ENCODE measurements at regions not wholly inside any gene's neighbourhood (a gene's known extent, or its start where the extent isn't known, plus 50 kb on each side); places are given as distances from the start of the nearest gene placed in this dataset.

DNA sequence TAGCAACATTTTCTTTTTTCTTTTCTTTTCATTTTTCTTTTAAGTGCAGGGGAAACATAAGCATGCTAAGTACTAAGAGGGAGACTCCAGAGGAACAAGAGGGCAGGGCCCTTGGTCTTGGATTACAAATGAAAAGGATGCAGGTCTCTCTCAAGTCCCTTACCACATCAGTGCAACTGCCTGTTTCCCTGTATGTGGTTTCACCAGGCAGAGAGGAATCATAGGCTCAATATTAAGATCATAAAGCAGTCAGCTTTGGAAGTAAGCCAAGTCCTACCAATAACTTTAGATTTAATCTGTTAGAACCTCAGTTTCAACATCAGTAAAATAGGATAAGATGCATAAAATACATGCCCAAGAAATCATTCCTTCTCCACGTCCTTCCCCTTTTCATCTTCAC lies 422.7 kb upstream of the PAPPA start:
- DNase-seq (ENCODE audit: low spot score) (no peak), FAIRE-seq (no peak), ATAC-seq (no peak)
- Histone ChIP-seq H3K9me3 (ENCODE audit: low read length) (no peaks in the 10 kb centered on the region), H3K27ac (ENCODE audit: extremely low read length, insufficient read depth, low read length) (no peak overlapping the region), H3K9ac (ENCODE audit: insufficient read depth, low read depth, low read length) (no peak overlapping the region), H3K27me3 (ENCODE audit: control insufficient read depth in 1 of 2, insufficient read depth in 2 of 2, low read length in 2 of 2) (no peaks in the 10 kb centered on the region), H3K79me2 (ENCODE audit: insufficient read depth, low read length) (no peaks in the 10 kb centered on the region), H2AFZ (ENCODE audit: low read length) (no peak overlapping the region), H3K4me1 (ENCODE audit: insufficient read depth, low read length) (no peaks in the 10 kb centered on the region), H3K4me3 (replicated peaks in 1 of 3; ENCODE audit: insufficient read depth in 1 of 3, low read depth in 2 of 3, low read length in 3 of 3) (no peak overlapping the region), H3K36me3 (replicated peaks in 1 of 2; ENCODE audit: control insufficient read depth in 1 of 2, insufficient read depth in 2 of 2, low read length in 2 of 2) (no peaks in the 10 kb centered on the region), H3K4me2 (ENCODE audit: low read depth, low read length) (no peak overlapping the region), H4K20me1 (ENCODE audit: insufficient read depth, low read length) (no peaks in the 10 kb centered on the region)
- in situ Hi-C loops (cut with HindIII; ENCODE audit: extremely low pct_ligation_motif_present, low pct_unique_long_range_greater_than_20kb), result no loop called here
- intact Hi-C loops (cut with micrococcal nuclease; ENCODE audit: unreplicated experiment), result no loop called here
- 3% methylated on average over 1 of the region's 1 CpG for WGBS (ENCODE audit: low lambda C conversion rate)
- TF ChIP-seq ZNF431 (CRISPR knock-in tag; IDR thresholded peaks at IDR 0.05; ENCODE audit: borderline replicate concordance, low read depth) (no peak), ZNF225 (CRISPR knock-in tag; IDR thresholded peaks at IDR 0.05) (no peak), GATA4 (IDR thresholded peaks at IDR 0.05; ENCODE audit: borderline replicate concordance, low read depth) (no peak), KLF13 (CRISPR knock-in tag; IDR thresholded peaks at IDR 0.05) (no peak), SRSF9 (IDR thresholded peaks at IDR 0.05; ENCODE audit: borderline replicate concordance, insufficient read depth, low read depth, low read length, poor library complexity, severe bottlenecking) (no peak), GABPA (IDR thresholded peaks at IDR 0.05; ENCODE audit: low read depth, low read length) (no peak), GABPA (CRISPR knock-in tag; IDR thresholded peaks at IDR 0.05; ENCODE audit: low read depth) (no peak), ATF5 (CRISPR knock-in tag; IDR thresholded peaks at IDR 0.05; ENCODE audit: low read depth) (no peak), RBAK (CRISPR knock-in tag; IDR thresholded peaks at IDR 0.05) (no peak), ZNF468 (CRISPR knock-in tag; IDR thresholded peaks at IDR 0.05) (no peak), MLXIP (CRISPR knock-in tag; IDR thresholded peaks at IDR 0.05; ENCODE audit: borderline replicate concordance) (no peak)
- BruUV-seq (replicated peaks), result no TSS peak
- CTCF ChIA-PET (ENCODE audit: low intra/inter-chr PET ratio, low total read pairs), result no interaction called here
- POLR2A ChIA-PET, result no interaction called here
